ENCODE measurements at regions not wholly inside any gene's neighbourhood (a gene's known extent, or its start where the extent isn't known, plus 50 kb on each side); places are given as distances from the start of the nearest gene placed in this dataset.
"Not testable (repeated sequence)": the region's sequence is repeated elsewhere in the genome, so short reads cannot be mapped to it uniquely, and the experiment has no call there.

DNA sequence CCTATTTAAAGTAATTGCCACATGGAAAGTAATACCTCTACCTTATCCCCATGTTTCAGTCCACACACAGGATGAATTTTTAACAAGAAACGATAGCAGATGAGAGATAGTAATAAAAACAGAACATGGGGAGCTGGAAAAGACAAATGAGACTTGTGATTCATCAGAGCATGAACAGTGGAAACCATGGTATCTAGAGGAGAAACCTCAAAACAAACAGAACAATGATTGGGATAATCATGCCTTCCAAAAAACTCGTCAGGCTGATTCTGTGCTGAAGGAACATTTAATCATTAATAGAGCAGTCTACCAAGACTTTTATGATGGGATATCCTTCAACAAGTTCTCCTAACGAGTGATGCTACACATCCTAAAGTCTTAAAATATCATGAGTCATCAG lies 1390.7 kb downstream of the FSCB start:
- Histone ChIP-seq H3K27ac (ENCODE audit: low read length) (no peak overlapping the region), H3K36me3 (ENCODE audit: control insufficient read depth, insufficient read depth, low read length) (no peaks in the 10 kb centered on the region), H3K4me3 (ENCODE audit: low read length) (no peak overlapping the region), H3K4me1 (ENCODE audit: control insufficient read depth, insufficient read depth, low read length) (no peaks in the 10 kb centered on the region), H3K27me3 (ENCODE audit: control insufficient read depth, insufficient read depth, low read length) (no peaks in the 10 kb centered on the region), H3K9me3 (replicated peaks; ENCODE audit: control insufficient read depth, low read depth, low read length) (peaks cover 2% of the 10 kb centered on the region)
- DNase-seq: no peak
- WGBS (ENCODE audit: insufficient coverage): no CpG with 5 or more reads among the region's 3 CpGs

GRCh38 chr14:43105305-43105704 lies 1401.8 kb downstream of the FSCB start:
- H3K27ac ChIP-seq (ENCODE audit: low read length): no peak overlapping the region
- DNase-seq: no peak
- 69% methylated on average over 1 of the region's 2 CpGs for WGBS (ENCODE audit: insufficient coverage)
- H3K36me3 ChIP-seq (ENCODE audit: control insufficient read depth, insufficient read depth, low read length): no peaks in the 10 kb centered on the region
- no peak overlapping the region for H3K4me3 ChIP-seq (ENCODE audit: low read length)
- H3K27me3 ChIP-seq (ENCODE audit: control insufficient read depth, insufficient read depth, low read length): no peaks in the 10 kb centered on the region
- no peaks in the 10 kb centered on the region for H3K4me1 ChIP-seq (ENCODE audit: control insufficient read depth, insufficient read depth, low read length)
- no peaks in the 10 kb centered on the region for H3K9me3 ChIP-seq (replicated peaks; ENCODE audit: control insufficient read depth, low read depth, low read length)

DNA sequence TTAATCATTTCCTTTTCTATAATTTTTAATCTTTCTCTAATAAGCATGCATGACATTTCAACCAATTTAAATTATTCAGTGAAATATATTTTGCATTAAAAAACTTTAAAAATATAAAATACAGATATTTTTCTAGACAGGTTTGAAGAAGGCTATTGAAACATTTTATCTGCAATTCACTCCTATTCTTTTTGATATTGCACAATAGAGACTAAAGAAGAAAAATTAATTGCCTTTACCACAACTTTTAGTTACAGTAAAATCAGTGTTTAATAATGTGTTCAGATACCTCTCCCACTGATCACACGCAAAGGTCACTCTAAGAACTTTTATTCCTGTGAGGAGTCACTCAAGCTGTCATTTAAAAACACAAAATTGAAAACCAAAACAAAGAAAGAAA lies 1416.7 kb downstream of the FSCB start:
- WGBS (ENCODE audit: insufficient coverage): no CpG with 5 or more reads among the region's 1 CpG
- no peaks in the 10 kb centered on the region for H3K36me3 ChIP-seq (ENCODE audit: control insufficient read depth, insufficient read depth, low read length)
- no peak for DNase-seq

DNA sequence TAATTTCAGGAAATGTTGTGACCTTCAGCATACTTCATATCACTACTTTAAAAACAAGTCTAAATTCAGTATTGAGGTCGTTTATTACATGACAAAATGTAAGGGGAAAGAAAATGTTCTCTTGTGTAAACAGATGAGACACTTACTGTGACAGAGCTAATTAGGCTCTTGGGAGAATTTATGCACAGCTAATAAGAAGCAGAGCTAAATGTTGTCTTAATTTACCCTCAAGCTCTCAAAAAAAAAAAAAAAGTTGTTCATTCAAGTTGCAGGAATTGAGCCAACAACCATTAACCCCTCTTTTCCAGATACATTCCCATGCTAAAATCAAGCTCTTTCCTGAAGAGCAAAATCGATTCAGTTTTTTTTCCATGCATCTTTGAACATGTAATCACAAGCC lies 1419.4 kb downstream of the FSCB start:
- H3K9me3 ChIP-seq (replicated peaks; ENCODE audit: control insufficient read depth, low read depth, low read length): peaks cover 2% of the 10 kb centered on the region
- DNase-seq: peak; percentile 1
- no peaks in the 10 kb centered on the region for H3K36me3 ChIP-seq (ENCODE audit: control insufficient read depth, insufficient read depth, low read length)
- H3K27ac ChIP-seq (ENCODE audit: low read length): no peak overlapping the region
- no CpG with 5 or more reads among the region's 2 CpGs for WGBS (ENCODE audit: insufficient coverage)
- H3K4me3 ChIP-seq (ENCODE audit: low read length): no peak overlapping the region
- H3K27me3 ChIP-seq (ENCODE audit: control insufficient read depth, insufficient read depth, low read length): no peaks in the 10 kb centered on the region
- no peaks in the 10 kb centered on the region for H3K4me1 ChIP-seq (ENCODE audit: control insufficient read depth, insufficient read depth, low read length)

More for the DNA sequence above, 1416.7 kb downstream of the FSCB start:
- no peaks in the 10 kb centered on the region for H3K27me3 ChIP-seq (ENCODE audit: control insufficient read depth, insufficient read depth, low read length)
- H3K27ac ChIP-seq (ENCODE audit: low read length): no peak overlapping the region
- H3K4me1 ChIP-seq (ENCODE audit: control insufficient read depth, insufficient read depth, low read length): no peaks in the 10 kb centered on the region
- no peaks in the 10 kb centered on the region for H3K9me3 ChIP-seq (replicated peaks; ENCODE audit: control insufficient read depth, low read depth, low read length)
- H3K4me3 ChIP-seq (ENCODE audit: low read length): no peak overlapping the region

DNA sequence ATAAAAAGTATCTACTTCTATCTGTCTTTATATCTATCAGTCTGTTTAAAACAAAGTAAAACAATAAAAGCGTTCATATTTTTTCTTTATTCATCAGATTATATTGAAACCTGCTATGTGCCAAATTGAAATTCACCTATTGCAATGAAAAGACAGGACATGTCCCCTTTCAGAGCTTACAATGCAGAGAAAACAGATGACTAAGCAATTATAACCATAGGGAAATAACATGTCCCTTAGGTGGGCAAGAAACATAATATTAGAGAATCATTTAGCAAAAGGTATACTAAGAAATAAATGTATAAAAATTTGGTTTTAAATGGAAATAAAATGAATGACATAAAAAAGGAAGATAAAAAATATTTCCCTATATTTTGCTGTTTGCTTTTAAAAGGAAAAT lies 1421.3 kb downstream of the FSCB start:
- WGBS (ENCODE audit: insufficient coverage): no CpG with 5 or more reads among the region's 1 CpG

DNA sequence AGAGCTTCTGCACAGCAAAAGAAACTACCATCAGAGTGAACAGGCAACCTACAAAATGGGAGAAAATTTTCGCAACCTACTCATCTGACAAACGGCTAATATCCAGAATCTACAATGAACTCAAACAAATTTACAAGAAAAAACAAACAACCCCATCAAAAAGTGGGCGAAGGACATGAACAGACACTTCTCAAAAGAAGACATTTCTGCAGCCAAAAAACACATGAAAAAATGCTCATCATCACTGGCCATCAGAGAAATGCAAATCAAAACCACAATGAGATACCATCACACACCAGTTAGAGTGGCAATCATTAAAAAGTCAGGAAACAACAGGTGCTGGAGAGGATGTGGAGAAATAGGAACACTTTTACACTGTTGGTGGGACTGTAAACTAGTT lies 1439.7 kb downstream of the FSCB start:
- not testable (repeated sequence) for H3K36me3 ChIP-seq (ENCODE audit: control insufficient read depth, insufficient read depth, low read length); H3K27ac ChIP-seq (ENCODE audit: low read length); H3K9me3 ChIP-seq (replicated peaks; ENCODE audit: control insufficient read depth, low read depth, low read length); DNase-seq; H3K4me3 ChIP-seq (ENCODE audit: low read length); H3K27me3 ChIP-seq (ENCODE audit: control insufficient read depth, insufficient read depth, low read length); H3K4me1 ChIP-seq (ENCODE audit: control insufficient read depth, insufficient read depth, low read length)
- no CpG with 5 or more reads among the region's 3 CpGs for WGBS (ENCODE audit: insufficient coverage)

More for the DNA sequence above, 1421.3 kb downstream of the FSCB start:
- H3K4me3 ChIP-seq (ENCODE audit: low read length): no peak overlapping the region
- DNase-seq: no peak
- no peaks in the 10 kb centered on the region for H3K27me3 ChIP-seq (ENCODE audit: control insufficient read depth, insufficient read depth, low read length)
- no peak overlapping the region for H3K27ac ChIP-seq (ENCODE audit: low read length)
- H3K36me3 ChIP-seq (ENCODE audit: control insufficient read depth, insufficient read depth, low read length): no peaks in the 10 kb centered on the region
- H3K9me3 ChIP-seq (replicated peaks; ENCODE audit: control insufficient read depth, low read depth, low read length): peaks cover 2% of the 10 kb centered on the region
- H3K4me1 ChIP-seq (ENCODE audit: control insufficient read depth, insufficient read depth, low read length): no peaks in the 10 kb centered on the region

GRCh38 chr14:43056106-43056505 lies 1449.4 kb downstream of the LRFN5 start:
- Histone ChIP-seq H3K27me3 (ENCODE audit: control insufficient read depth, insufficient read depth, low read length) (no peaks in the 10 kb centered on the region), H3K4me3 (ENCODE audit: low read length) (no peak overlapping the region), H3K9me3 (replicated peaks; ENCODE audit: control insufficient read depth, low read depth, low read length) (no peaks in the 10 kb centered on the region), H3K36me3 (ENCODE audit: control insufficient read depth, insufficient read depth, low read length) (no peaks in the 10 kb centered on the region), H3K4me1 (ENCODE audit: control insufficient read depth, insufficient read depth, low read length) (no peaks in the 10 kb centered on the region), H3K27ac (ENCODE audit: low read length) (no peak overlapping the region)
- no CpG with 5 or more reads among the region's 1 CpG for WGBS (ENCODE audit: insufficient coverage)
- no peak for DNase-seq

DNA sequence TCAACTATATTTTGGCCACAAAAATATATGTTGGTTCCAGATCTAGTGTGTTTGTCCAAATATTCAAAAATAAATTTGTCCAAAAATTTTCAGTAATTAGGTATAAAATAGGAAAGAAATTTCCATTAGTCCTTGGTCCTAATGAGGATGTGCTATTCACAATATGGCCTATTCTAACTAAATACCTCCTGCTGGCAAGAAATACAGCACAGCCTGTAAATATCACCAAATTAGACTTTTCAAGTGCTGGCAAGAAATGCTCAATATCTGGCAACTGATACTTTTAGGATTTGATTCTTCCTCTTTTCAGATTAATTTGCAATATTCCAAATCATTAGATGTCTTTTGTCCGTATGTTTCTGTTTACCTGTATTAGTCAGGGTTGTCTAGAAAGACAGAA lies 1446.2 kb downstream of the LRFN5 start:
- no CpG with 5 or more reads among the region's 1 CpG for WGBS (ENCODE audit: insufficient coverage)
- Histone ChIP-seq H3K4me3 (ENCODE audit: low read length) (no peak overlapping the region), H3K9me3 (replicated peaks; ENCODE audit: control insufficient read depth, low read depth, low read length) (no peaks in the 10 kb centered on the region), H3K27ac (ENCODE audit: low read length) (no peak overlapping the region), H3K27me3 (ENCODE audit: control insufficient read depth, insufficient read depth, low read length) (no peaks in the 10 kb centered on the region), H3K36me3 (ENCODE audit: control insufficient read depth, insufficient read depth, low read length) (no peaks in the 10 kb centered on the region), H3K4me1 (ENCODE audit: control insufficient read depth, insufficient read depth, low read length) (no peaks in the 10 kb centered on the region)
- no peak for DNase-seq

DNA sequence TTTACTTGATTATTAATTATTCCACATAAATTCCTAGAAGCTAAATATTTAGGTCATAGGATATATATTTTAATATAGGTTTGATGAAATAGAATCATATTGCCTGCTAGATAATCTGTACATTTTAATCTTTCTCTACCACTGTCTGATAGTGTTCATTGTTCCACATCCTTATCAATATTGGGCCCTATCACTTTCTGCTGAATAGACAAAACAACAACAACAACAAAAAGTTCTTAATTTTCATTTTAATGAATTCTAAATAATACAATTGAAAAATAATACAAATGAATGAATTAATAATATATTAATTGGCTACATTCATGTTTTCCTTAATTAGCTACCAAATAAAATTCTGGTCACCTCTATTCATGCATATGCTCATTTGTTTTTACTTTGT lies 1437.2 kb downstream of the LRFN5 start:
- Histone ChIP-seq H3K4me3 (ENCODE audit: low read length) (no peak overlapping the region), H3K36me3 (ENCODE audit: control insufficient read depth, insufficient read depth, low read length) (no peaks in the 10 kb centered on the region), H3K27me3 (ENCODE audit: control insufficient read depth, insufficient read depth, low read length) (no peaks in the 10 kb centered on the region), H3K27ac (ENCODE audit: low read length) (no peak overlapping the region), H3K4me1 (ENCODE audit: control insufficient read depth, insufficient read depth, low read length) (no peaks in the 10 kb centered on the region), H3K9me3 (replicated peaks; ENCODE audit: control insufficient read depth, low read depth, low read length) (no peaks in the 10 kb centered on the region)
- no peak for DNase-seq

GRCh38 chr14:43042408-43042807 lies 1435.7 kb downstream of the LRFN5 start:
- WGBS (ENCODE audit: insufficient coverage): 40% methylated on average over 1 of the region's 2 CpGs
- peak; percentile 2 for DNase-seq
- no peak overlapping the region for H3K4me3 ChIP-seq (ENCODE audit: low read length)

GRCh38 chr14:43041976-43042375 lies 1435.3 kb downstream of the LRFN5 start:
- DNase-seq: no peak
- Histone ChIP-seq H3K27me3 (ENCODE audit: control insufficient read depth, insufficient read depth, low read length) (no peaks in the 10 kb centered on the region), H3K4me3 (ENCODE audit: low read length) (no peak overlapping the region), H3K27ac (ENCODE audit: low read length) (no peak overlapping the region), H3K9me3 (replicated peaks; ENCODE audit: control insufficient read depth, low read depth, low read length) (no peaks in the 10 kb centered on the region), H3K4me1 (ENCODE audit: control insufficient read depth, insufficient read depth, low read length) (no peaks in the 10 kb centered on the region), H3K36me3 (ENCODE audit: control insufficient read depth, insufficient read depth, low read length) (no peaks in the 10 kb centered on the region)
- no CpG with 5 or more reads among the region's 3 CpGs for WGBS (ENCODE audit: insufficient coverage)

More at GRCh38 chr14:43042408-43042807, 1435.7 kb downstream of the LRFN5 start:
- no peaks in the 10 kb centered on the region for H3K36me3 ChIP-seq (ENCODE audit: control insufficient read depth, insufficient read depth, low read length)
- no peaks in the 10 kb centered on the region for H3K4me1 ChIP-seq (ENCODE audit: control insufficient read depth, insufficient read depth, low read length)
- no peak overlapping the region for H3K27ac ChIP-seq (ENCODE audit: low read length)
- H3K9me3 ChIP-seq (replicated peaks; ENCODE audit: control insufficient read depth, low read depth, low read length): no peaks in the 10 kb centered on the region
- no peaks in the 10 kb centered on the region for H3K27me3 ChIP-seq (ENCODE audit: control insufficient read depth, insufficient read depth, low read length)
